ENCODE measurements at regions not wholly inside any gene's neighbourhood (a gene's known extent, or its start where the extent isn't known, plus 50 kb on each side); places are given as distances from the start of the nearest gene placed in this dataset.

DNA sequence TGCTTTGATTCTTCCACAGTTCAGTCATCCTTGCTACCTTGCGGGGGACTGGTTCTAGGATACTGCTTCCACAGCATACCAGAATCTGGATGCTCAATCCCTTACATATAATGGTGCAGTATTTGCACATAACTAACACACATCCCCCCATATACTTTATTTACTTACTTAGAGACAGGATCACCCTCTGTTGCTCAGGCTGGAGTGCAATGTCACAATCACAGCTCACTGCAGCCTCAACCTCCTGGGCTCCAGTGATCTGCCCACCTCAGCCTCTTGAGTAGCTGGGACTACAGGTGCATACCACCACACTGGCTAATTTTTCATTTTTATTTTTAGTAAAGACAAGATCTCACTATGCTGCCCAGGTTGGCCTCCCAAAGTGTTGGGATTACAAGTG, 112.2 kb downstream of the GOSR1 start:
- TF ChIP-seq, protein P1, sequence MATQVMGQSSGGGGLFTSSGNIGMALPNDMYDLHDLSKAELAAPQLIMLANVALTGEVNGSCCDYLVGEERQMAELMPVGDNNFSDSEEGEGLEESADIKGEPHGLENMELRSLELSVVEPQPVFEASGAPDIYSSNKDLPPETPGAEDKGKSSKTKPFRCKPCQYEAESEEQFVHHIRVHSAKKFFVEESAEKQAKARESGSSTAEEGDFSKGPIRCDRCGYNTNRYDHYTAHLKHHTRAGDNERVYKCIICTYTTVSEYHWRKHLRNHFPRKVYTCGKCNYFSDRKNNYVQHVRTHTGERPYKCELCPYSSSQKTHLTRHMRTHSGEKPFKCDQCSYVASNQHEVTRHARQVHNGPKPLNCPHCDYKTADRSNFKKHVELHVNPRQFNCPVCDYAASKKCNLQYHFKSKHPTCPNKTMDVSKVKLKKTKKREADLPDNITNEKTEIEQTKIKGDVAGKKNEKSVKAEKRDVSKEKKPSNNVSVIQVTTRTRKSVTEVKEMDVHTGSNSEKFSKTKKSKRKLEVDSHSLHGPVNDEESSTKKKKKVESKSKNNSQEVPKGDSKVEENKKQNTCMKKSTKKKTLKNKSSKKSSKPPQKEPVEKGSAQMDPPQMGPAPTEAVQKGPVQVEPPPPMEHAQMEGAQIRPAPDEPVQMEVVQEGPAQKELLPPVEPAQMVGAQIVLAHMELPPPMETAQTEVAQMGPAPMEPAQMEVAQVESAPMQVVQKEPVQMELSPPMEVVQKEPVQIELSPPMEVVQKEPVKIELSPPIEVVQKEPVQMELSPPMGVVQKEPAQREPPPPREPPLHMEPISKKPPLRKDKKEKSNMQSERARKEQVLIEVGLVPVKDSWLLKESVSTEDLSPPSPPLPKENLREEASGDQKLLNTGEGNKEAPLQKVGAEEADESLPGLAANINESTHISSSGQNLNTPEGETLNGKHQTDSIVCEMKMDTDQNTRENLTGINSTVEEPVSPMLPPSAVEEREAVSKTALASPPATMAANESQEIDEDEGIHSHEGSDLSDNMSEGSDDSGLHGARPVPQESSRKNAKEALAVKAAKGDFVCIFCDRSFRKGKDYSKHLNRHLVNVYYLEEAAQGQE (IDR thresholded peaks at IDR 0.05; ENCODE audit: low read depth): no peak
- no peak for TF ChIP-seq TAF1 (IDR thresholded peaks at IDR 0.05; ENCODE audit: low read depth)
- TF ChIP-seq RAD21 (IDR thresholded peaks at IDR 0.05; ENCODE audit: low read depth): no peak
- TF ChIP-seq CREB1 (IDR thresholded peaks at IDR 0.05; ENCODE audit: low read depth): no peak
- TF ChIP-seq, protein P2, sequence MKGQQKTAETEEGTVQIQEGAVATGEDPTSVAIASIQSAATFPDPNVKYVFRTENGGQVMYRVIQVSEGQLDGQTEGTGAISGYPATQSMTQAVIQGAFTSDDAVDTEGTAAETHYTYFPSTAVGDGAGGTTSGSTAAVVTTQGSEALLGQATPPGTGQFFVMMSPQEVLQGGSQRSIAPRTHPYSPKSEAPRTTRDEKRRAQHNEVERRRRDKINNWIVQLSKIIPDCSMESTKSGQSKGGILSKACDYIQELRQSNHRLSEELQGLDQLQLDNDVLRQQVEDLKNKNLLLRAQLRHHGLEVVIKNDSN (IDR thresholded peaks at IDR 0.05): no peak
- no peak for TF ChIP-seq CEBPB (IDR thresholded peaks at IDR 0.05)
- TF ChIP-seq EP300 (IDR thresholded peaks at IDR 0.05; ENCODE audit: borderline replicate concordance): no peak
- TF ChIP-seq, protein P3, sequence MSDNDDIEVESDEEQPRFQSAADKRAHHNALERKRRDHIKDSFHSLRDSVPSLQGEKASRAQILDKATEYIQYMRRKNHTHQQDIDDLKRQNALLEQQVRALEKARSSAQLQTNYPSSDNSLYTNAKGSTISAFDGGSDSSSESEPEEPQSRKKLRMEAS (IDR thresholded peaks at IDR 0.05): no peak
